ENCODE measurements at regions not wholly inside any gene's neighbourhood (a gene's known extent, or its start where the extent isn't known, plus 50 kb on each side); places are given as distances from the start of the nearest gene placed in this dataset.

GRCh38 chr19:29302002-29302928 is 89.3 kb upstream of the UQCRFS1 start:
- no peak overlapping the region for H3K9ac ChIP-seq (ENCODE audit: low read depth in 1 of 2, low read length in 2 of 2)
- H3K4me3 ChIP-seq (ENCODE audit: low read depth in 1 of 2, low read length in 2 of 2), result no peak overlapping the region
- H3K4me1 ChIP-seq (ENCODE audit: control insufficient read depth in 1 of 2, insufficient read depth in 2 of 2, low read length in 2 of 2), result no peaks in the 10 kb centered on the region
- H3K27me3 ChIP-seq (ENCODE audit: control insufficient read depth in 1 of 2, insufficient read depth in 2 of 2, low read length in 2 of 2), result no peaks in the 10 kb centered on the region
- no peaks in the 10 kb centered on the region for H3K36me3 ChIP-seq (ENCODE audit: control insufficient read depth in 1 of 2, insufficient read depth in 2 of 2, low read length in 2 of 2)
- H3K27ac ChIP-seq (ENCODE audit: low read depth, low read length), result no peak overlapping the region
- no peaks in the 10 kb centered on the region for H3K9me3 ChIP-seq (ENCODE audit: control insufficient read depth in 1 of 2, low read length in 2 of 2)

- no peaks in the 10 kb centered on the region for H3K27me3 ChIP-seq (ENCODE audit: control insufficient read depth in 1 of 2, insufficient read depth in 2 of 2, low read length in 2 of 2)
- no peak overlapping the region for H3K27ac ChIP-seq (ENCODE audit: low read depth, low read length)
- no peaks in the 10 kb centered on the region for H3K4me1 ChIP-seq (ENCODE audit: control insufficient read depth in 1 of 2, insufficient read depth in 2 of 2, low read length in 2 of 2)
- H3K4me3 ChIP-seq (ENCODE audit: low read depth in 1 of 2, low read length in 2 of 2), result no peak overlapping the region
- H3K9me3 ChIP-seq (ENCODE audit: control insufficient read depth in 1 of 2, low read length in 2 of 2), result no peaks in the 10 kb centered on the region
- H3K36me3 ChIP-seq (ENCODE audit: control insufficient read depth in 1 of 2, insufficient read depth in 2 of 2, low read length in 2 of 2), result no peaks in the 10 kb centered on the region
- no peak overlapping the region for H3K9ac ChIP-seq (ENCODE audit: low read depth in 1 of 2, low read length in 2 of 2)
Measured at GRCh38 chr19:29303069-29303718, 90.2 kb upstream of the UQCRFS1 start.

- no peak overlapping the region for H3K27ac ChIP-seq (ENCODE audit: low read depth, low read length)
- H3K4me1 ChIP-seq (ENCODE audit: control insufficient read depth in 1 of 2, insufficient read depth in 2 of 2, low read length in 2 of 2), result no peaks in the 10 kb centered on the region
- no peaks in the 10 kb centered on the region for H3K9me3 ChIP-seq (ENCODE audit: control insufficient read depth in 1 of 2, low read length in 2 of 2)
- no peaks in the 10 kb centered on the region for H3K27me3 ChIP-seq (ENCODE audit: control insufficient read depth in 1 of 2, insufficient read depth in 2 of 2, low read length in 2 of 2)
- no peak overlapping the region for H3K4me3 ChIP-seq (ENCODE audit: low read depth in 1 of 2, low read length in 2 of 2)
- no peak overlapping the region for H3K9ac ChIP-seq (ENCODE audit: low read depth in 1 of 2, low read length in 2 of 2)
- H3K36me3 ChIP-seq (ENCODE audit: control insufficient read depth in 1 of 2, insufficient read depth in 2 of 2, low read length in 2 of 2), result no peaks in the 10 kb centered on the region
Measured at GRCh38 chr19:29303719-29304090, 90.8 kb upstream of the UQCRFS1 start.

- no peaks in the 10 kb centered on the region for H3K4me1 ChIP-seq (ENCODE audit: control insufficient read depth in 1 of 2, insufficient read depth in 2 of 2, low read length in 2 of 2)
- no peaks in the 10 kb centered on the region for H3K9me3 ChIP-seq (ENCODE audit: control insufficient read depth in 1 of 2, low read length in 2 of 2)
- H3K27me3 ChIP-seq (ENCODE audit: control insufficient read depth in 1 of 2, insufficient read depth in 2 of 2, low read length in 2 of 2), result no peaks in the 10 kb centered on the region
- no peak overlapping the region for H3K4me3 ChIP-seq (ENCODE audit: low read depth in 1 of 2, low read length in 2 of 2)
- no peak overlapping the region for H3K27ac ChIP-seq (ENCODE audit: low read depth, low read length)
- no peaks in the 10 kb centered on the region for H3K36me3 ChIP-seq (ENCODE audit: control insufficient read depth in 1 of 2, insufficient read depth in 2 of 2, low read length in 2 of 2)
- no peak overlapping the region for H3K9ac ChIP-seq (ENCODE audit: low read depth in 1 of 2, low read length in 2 of 2)
Measured at GRCh38 chr19:29305268-29305667, 92.3 kb upstream of the UQCRFS1 start.

GRCh38 chr19:29308977-29309590 is 96.1 kb upstream of the UQCRFS1 start:
- H3K27me3 ChIP-seq (ENCODE audit: control insufficient read depth in 1 of 2, insufficient read depth in 2 of 2, low read length in 2 of 2), result no peaks in the 10 kb centered on the region
- H3K36me3 ChIP-seq (ENCODE audit: control insufficient read depth in 1 of 2, insufficient read depth in 2 of 2, low read length in 2 of 2), result no peaks in the 10 kb centered on the region
- H3K27ac ChIP-seq (ENCODE audit: low read depth, low read length), result no peak overlapping the region
- H3K4me1 ChIP-seq (ENCODE audit: control insufficient read depth in 1 of 2, insufficient read depth in 2 of 2, low read length in 2 of 2), result no peaks in the 10 kb centered on the region
- H3K4me3 ChIP-seq (ENCODE audit: low read depth in 1 of 2, low read length in 2 of 2), result no peak overlapping the region
- no peaks in the 10 kb centered on the region for H3K9me3 ChIP-seq (ENCODE audit: control insufficient read depth in 1 of 2, low read length in 2 of 2)
- H3K9ac ChIP-seq (ENCODE audit: low read depth in 1 of 2, low read length in 2 of 2), result no peak overlapping the region

GRCh38 chr19:29309637-29310036 is 96.7 kb upstream of the UQCRFS1 start:
- Histone ChIP-seq H3K27me3 (ENCODE audit: control insufficient read depth in 1 of 2, insufficient read depth in 2 of 2, low read length in 2 of 2) (no peaks in the 10 kb centered on the region), H3K9ac (ENCODE audit: low read depth in 1 of 2, low read length in 2 of 2) (no peak overlapping the region), H3K27ac (ENCODE audit: low read depth, low read length) (no peak overlapping the region), H3K9me3 (ENCODE audit: control insufficient read depth in 1 of 2, low read length in 2 of 2) (no peaks in the 10 kb centered on the region), H3K36me3 (ENCODE audit: control insufficient read depth in 1 of 2, insufficient read depth in 2 of 2, low read length in 2 of 2) (no peaks in the 10 kb centered on the region), H3K4me1 (ENCODE audit: control insufficient read depth in 1 of 2, insufficient read depth in 2 of 2, low read length in 2 of 2) (no peaks in the 10 kb centered on the region), H3K4me3 (ENCODE audit: low read depth in 1 of 2, low read length in 2 of 2) (no peak overlapping the region)

GRCh38 chr19:29311191-29311790 is 98.3 kb upstream of the UQCRFS1 start:
- H3K4me1 ChIP-seq (ENCODE audit: control insufficient read depth in 1 of 2, insufficient read depth in 2 of 2, low read length in 2 of 2), result no peaks in the 10 kb centered on the region
- no peak overlapping the region for H3K4me3 ChIP-seq (ENCODE audit: low read depth in 1 of 2, low read length in 2 of 2)
- H3K9me3 ChIP-seq (ENCODE audit: control insufficient read depth in 1 of 2, low read length in 2 of 2), result no peaks in the 10 kb centered on the region
- H3K9ac ChIP-seq (ENCODE audit: low read depth in 1 of 2, low read length in 2 of 2), result no peak overlapping the region
- no peak overlapping the region for H3K27ac ChIP-seq (ENCODE audit: low read depth, low read length)
- no peaks in the 10 kb centered on the region for H3K36me3 ChIP-seq (ENCODE audit: control insufficient read depth in 1 of 2, insufficient read depth in 2 of 2, low read length in 2 of 2)
- no peaks in the 10 kb centered on the region for H3K27me3 ChIP-seq (ENCODE audit: control insufficient read depth in 1 of 2, insufficient read depth in 2 of 2, low read length in 2 of 2)

- no peaks in the 10 kb centered on the region for H3K36me3 ChIP-seq (ENCODE audit: control insufficient read depth in 1 of 2, insufficient read depth in 2 of 2, low read length in 2 of 2)
- no peaks in the 10 kb centered on the region for H3K4me1 ChIP-seq (ENCODE audit: control insufficient read depth in 1 of 2, insufficient read depth in 2 of 2, low read length in 2 of 2)
- no peaks in the 10 kb centered on the region for H3K27me3 ChIP-seq (ENCODE audit: control insufficient read depth in 1 of 2, insufficient read depth in 2 of 2, low read length in 2 of 2)
- no peak overlapping the region for H3K9ac ChIP-seq (ENCODE audit: low read depth in 1 of 2, low read length in 2 of 2)
- no peak overlapping the region for H3K4me3 ChIP-seq (ENCODE audit: low read depth in 1 of 2, low read length in 2 of 2)
- no peak overlapping the region for H3K27ac ChIP-seq (ENCODE audit: low read depth, low read length)
- no peaks in the 10 kb centered on the region for H3K9me3 ChIP-seq (ENCODE audit: control insufficient read depth in 1 of 2, low read length in 2 of 2)
Measured at GRCh38 chr19:29315556-29316190, 102.7 kb upstream of the UQCRFS1 start.

- Histone ChIP-seq H3K27ac (ENCODE audit: low read depth, low read length) (no peak overlapping the region), H3K9me3 (ENCODE audit: control insufficient read depth in 1 of 2, low read length in 2 of 2) (no peaks in the 10 kb centered on the region), H3K36me3 (ENCODE audit: control insufficient read depth in 1 of 2, insufficient read depth in 2 of 2, low read length in 2 of 2) (no peaks in the 10 kb centered on the region)
Measured at GRCh38 chr19:29318581-29318980, 105.6 kb upstream of the UQCRFS1 start.

More at GRCh38 chr19:29318581-29318980, 105.6 kb upstream of the UQCRFS1 start:
- H3K4me1 ChIP-seq (ENCODE audit: control insufficient read depth in 1 of 2, insufficient read depth in 2 of 2, low read length in 2 of 2), result no peaks in the 10 kb centered on the region
- no peak overlapping the region for H3K9ac ChIP-seq (ENCODE audit: low read depth in 1 of 2, low read length in 2 of 2)
- no peaks in the 10 kb centered on the region for H3K27me3 ChIP-seq (ENCODE audit: control insufficient read depth in 1 of 2, insufficient read depth in 2 of 2, low read length in 2 of 2)
- H3K4me3 ChIP-seq (ENCODE audit: low read depth in 1 of 2, low read length in 2 of 2), result no peak overlapping the region

Measured in duodenal mucosa (tissue), 2 donors.